HG03159 (cell line): ENCODE measurements at regions not wholly inside any gene's neighbourhood (a gene's known extent, or its start where the extent isn't known, plus 50 kb on each side); places are given as distances from the start of the nearest gene placed in this dataset.

Experiments
- ATAC-seq: cut with Tn5 transposase; IDR thresholded peaks from one replicate; pipeline ENCODE4 v1.9.1; 2021; ENCODE audit warnings: mild to moderate bottlenecking, moderate library complexity; ENCODE audit not compliant: unreplicated experiment

DNA sequence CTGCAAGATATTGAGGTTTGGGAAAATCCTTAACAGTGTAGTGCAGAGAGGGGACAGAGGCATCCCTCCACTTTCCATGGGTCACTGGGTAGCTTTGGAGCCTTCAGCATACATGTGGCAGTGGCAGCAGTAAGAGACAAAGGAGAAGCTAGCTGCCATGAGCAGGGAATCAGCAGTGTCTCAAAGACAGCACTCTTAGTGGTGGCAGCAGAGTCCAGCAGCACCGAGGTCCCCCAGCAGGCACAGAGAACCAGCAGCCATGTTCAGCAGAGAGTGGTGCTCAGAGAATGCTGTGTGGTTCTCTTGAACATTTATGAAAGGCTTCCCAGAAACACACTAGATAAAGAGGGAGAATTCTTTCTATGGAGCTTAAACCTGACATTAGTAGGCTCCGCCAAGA is 308.5 kb downstream of the CENPC start:
- ATAC-seq: no peak

DNA sequence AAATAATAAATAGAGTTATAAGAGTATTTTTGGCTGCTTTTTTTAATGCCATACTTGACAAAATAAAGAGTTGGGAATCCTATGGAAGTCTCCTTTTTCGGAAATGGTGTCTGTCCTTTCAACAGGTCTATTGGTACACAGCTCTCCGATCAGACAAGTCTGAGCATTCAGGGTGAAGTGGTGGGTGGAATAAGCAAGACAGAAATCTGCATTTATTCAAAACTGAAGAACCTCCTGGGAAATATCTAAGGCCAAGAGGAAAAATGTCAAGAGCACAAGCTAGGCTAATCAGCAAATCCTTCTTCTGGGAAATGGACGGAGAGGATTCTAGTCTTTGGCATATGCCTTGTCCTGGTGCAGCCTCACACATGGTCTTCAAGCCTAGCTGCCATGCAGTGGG is 309.0 kb downstream of the CENPC start:
- no peak for ATAC-seq

DNA sequence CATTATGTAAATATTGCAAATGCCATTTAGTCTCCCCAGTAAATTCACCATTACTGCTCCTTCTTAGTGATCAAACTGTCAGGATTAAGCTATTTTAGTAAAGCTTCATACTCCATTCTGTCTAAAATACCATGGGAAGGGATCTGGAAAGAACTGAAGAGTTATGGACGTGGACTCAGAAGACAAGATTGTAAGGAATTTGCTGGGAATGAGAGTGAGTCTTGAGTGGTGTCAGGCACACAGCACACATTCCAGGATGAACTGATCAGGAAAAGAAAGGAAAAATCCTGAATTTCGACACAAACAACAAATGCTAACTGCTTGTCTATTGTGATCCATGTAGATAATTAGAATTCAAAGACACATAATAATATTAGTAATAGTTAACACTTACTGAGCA is 311.0 kb downstream of the CENPC start:
- ATAC-seq: no peak

DNA sequence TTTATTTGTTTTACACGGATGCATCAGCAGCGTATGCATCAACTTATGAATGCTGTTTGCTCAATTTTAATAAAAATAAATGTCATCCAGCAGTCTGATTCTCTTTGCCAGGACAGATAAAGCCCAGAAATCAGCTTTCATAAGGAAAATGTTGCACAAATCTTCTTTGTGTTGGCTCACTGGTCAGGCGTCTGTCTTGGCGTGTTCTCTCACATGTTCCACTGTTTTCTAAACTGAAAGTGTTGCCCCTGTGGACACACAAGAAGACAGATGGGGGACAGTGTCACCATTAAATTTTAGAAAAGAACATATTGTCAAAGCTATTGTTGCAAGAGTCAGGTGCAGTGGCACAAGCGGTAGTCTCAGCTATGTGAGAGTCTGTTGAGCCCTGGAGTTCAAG is 316.2 kb downstream of the CENPC start:
- no peak for ATAC-seq

DNA sequence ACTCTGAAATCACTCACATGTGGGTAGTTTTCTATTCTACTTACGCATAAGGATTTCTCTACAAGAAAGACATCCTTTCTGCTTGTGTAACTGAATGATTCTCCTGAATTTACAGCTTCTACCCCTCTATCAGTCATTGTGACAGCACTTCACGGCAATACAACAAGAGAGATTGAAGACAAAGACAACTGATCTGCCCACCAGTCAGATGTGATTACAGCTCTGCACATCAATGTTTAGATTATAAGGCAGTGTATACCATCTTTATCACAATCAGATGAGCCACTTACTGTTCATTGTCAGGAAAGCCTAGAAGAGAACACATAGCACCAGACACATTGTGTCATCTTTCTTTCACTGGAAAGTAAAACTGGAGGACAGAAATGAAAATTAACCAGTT is 324.4 kb downstream of the CENPC start:
- ATAC-seq: no peak

DNA sequence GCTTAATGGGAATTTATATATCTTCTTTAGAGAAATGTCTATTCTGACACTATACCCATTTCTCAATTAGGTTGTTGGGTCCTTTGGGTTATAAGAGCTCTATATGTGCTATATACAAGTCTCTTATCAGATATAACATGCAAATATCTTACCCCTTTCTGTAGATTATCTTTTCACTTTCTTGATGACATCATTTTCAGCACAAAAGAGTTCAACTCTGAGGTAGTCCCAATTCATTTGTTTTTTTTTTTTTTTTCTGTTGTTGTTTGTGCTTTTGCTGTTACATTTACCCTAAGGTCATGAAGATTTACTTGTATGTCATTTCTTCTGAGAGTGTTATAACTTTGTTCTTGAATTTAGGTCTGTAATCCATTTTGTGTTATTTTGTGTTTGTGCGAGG is 326.4 kb downstream of the CENPC start:
- no peak for ATAC-seq

DNA sequence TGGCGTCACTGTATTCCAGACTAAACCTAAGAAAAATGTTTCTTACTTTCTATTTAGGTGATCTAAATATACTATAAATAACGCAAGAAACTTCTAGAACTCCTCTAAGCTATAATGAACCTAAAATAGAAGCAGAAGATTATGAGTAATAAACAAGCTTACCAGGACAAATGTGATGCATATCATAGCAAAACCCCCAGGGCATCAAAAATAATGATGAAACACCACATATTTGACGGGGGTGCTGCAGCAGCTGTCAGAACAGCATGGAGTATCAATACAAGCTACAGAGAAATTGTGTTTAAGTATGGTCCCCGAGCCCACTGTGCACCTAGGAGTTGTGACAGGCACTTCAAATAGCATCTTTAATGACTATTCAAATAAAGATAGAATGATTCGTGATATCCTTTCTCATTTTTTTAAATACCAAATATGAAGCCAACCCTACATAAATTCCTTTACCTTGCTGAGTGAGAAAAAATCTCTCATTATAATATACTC is 337.3 kb downstream of the CENPC start:
- ATAC-seq: no peak

DNA sequence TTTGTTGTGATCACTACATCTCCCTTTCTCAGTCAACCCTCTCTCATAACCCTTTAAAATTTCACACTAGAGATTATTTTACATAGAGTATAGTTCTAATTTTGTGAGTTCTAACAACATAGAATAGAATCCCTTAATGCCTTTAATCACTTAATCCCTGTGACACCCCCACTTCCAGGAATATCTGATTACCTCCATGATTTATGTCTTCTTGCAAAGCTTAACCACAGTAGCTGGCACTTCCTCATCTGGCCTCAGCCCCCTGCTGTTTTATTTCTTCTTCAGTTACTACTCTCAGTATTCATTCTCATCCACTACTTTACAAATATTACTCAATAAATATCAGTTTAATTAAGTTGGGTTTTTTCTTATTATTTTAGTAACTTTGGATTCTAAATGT is 340.9 kb downstream of the CENPC start:
- no peak for ATAC-seq

DNA sequence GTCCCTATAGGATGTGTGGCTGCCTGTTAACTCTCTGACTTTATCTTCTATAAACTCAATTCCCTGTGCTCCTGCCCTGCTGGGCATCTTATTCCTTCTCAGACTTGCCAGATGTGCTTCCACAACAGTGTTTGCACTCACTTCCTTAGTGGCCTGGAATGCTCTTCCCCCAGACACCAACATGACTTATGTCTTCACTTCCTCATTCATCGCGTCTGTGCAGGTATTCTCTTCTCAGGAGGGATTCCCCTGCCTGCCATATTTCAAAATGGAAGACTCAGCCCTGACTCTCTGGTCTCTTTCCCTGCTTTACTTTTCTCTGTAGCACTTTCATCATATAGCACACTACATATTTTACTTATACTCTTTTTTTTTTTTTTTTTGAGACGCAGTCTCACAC is 344.0 kb downstream of the CENPC start:
- ATAC-seq: no peak

DNA sequence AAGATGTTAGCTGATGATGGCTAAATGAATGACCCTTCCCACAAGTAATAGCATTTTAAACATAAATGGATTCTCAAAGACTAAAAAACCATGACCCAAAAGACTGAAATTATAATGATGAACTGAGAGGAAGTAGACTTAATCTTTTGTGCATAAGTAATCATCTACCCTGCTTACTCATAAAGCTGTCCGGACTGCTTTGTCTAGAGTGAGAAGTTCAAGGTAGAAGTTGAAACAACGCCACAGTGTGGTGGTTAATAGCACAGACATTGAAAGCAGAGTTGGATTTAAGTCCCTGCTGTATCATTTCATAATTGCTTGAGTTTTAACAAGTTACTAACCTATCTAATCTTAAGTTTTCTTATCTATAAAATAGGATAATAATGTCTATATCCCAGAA is 346.6 kb downstream of the CENPC start:
- ATAC-seq: no peak

DNA sequence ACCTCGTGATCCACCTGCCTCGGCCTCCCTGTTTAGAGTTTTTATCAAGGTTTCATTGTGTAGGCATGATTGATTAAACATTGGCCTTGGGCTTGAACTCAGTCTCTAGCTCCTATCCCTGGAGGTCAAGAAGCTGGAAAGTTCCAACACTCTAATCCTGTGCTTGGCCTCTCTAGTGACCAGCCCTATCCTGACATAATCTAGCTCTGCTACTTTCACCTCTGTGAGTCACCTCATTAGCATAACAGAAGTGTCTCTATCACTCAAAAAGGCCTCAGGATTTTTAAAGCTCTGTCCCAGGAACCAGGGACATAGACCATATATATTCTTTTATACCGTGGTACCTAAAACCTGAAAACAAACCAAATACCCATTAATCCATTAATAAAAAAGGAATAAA is 377.5 kb downstream of the CENPC start:
- ATAC-seq: no peak

DNA sequence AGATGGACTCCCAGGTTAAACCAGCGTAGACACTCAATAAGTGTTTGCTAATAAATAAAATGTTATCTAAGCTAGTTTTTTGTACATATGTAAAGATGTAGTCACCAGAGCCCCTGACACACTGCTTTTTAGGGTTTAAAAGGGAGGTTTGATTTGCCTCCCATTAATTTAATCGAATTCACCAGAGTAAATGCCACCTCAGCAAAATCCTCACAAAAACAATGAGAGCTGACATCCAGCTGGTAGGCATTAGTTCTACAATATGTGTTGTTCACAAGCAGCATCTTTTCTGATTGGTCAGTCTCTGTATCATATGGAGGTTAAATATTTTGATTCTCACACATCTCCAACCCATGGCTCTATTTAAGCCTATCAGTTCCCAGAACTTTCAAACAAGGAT is 382.6 kb downstream of the CENPC start:
- ATAC-seq: no peak

DNA sequence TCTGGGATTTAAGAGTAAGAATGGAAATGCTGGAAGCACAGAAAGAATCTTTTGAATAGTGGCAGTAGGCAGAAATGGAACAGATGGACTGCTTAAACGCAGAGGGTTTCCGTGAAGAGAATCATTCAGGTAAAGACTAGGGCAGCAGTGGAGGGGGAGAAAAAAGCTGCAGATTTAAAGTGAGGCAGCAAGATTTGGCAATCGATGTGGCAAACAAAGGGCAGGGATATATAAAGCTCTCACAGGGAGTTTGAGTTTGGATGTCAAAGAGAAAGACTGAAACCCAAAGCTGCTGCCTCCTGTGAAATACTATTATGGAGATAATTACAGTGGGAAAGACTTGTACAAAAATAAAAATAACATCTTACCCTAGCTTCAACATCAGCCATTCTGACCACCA is 384.0 kb downstream of the CENPC start:
- ATAC-seq: no peak

DNA sequence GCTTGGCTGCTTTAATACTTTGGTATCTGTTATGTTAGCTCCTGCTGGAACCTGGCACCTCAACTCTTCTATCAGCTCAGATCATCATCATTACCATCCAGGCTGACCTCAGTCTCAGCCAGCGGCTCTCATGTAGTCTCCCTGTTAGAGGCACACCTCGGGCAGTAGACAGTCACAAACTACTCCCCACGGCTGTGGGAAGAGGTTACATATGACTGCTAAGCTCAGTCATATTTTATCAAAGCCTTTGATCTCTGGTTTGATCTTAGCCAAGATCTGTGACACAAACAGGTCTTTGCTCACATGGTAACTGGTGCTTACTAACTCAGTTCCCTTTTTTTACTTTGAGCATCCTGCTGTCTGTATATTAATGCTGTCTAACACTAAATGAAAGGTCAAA is 384.9 kb downstream of the CENPC start:
- ATAC-seq: no peak

DNA sequence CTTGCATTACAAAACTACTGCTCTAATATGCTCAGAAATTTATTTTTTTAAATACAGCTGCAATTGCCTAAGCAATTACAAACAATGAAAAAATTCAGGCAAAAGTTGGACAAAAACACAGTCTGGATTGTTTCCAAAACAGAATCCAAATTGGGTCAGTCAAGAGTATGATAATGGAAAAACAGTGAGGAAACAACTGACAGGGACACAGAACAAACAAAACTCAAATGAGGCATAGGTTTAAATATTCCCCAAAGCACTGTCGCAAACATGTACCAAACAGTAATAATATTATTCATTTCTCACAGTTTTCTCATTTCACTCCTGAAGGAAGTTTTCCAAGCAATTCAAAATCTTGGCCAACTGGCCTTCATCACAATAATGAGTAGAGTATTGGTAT is 386.6 kb downstream of the CENPC start:
- ATAC-seq: no peak

DNA sequence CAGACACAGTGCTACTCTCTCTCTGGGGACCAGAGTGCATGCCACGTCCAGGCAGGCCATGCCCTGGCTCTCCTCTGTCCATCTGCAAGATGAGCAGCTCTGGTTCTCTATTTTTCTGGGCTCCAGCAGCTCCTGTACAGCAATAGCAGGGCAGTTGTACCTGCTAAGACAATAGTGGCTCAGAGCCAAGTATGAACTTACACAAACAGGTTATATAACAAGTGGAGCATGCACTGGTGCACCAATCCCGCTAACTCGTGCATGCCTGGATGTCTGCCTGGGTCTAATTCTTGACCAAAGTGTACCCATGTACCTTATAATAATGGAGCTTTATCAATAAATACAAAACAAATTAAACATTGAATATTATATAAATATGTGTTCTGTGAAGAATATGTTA is 392.3 kb downstream of the CENPC start:
- no peak for ATAC-seq

DNA sequence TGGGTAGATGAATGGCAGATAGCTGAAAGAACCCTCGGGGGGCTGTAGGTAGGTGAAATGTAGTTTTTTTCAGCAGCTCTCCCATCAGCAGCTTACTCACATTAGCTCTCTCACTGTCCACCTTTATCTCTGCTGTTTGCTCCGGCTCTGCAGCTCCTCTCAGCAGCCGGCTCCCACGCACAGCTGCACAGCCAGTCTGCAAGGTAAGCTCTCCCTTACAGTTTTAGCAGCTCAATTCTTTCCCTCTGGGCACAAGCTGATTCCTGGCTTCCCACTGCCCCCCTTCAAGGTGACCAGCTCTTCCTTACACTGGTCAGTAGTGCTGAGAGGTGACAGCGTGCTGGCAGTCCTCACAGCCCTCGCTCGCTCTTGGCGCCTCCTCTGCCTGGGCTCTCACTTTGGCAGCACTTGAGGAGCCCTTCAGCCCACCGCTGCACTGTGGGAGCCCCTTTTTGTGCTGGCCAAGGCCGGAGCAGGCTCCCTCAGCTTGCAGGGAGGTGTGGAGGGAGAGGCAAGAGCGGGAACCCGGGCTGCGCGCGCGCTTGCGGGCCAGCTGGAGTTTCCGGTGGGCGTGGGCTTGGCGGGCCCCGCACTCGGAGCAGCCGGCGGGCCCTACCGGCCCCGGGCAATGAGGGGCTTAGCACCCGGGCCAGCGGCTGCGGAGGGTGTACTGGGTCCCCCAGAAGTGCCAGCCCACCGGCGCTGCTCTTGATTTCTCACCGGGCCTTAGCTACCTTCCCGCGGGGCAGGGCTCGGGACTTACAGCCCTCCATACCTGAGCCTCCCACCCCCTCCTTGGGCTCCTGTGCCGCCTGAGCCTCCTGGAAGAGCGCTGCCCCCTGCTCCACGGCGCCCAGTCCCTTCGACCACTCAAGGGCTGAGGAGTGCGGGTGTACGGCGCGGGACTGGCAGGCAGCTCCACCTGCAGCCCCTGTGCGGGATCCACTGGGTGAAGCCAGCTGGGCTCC is 393.6 kb downstream of the CENPC start:
- ATAC-seq: no peak

DNA sequence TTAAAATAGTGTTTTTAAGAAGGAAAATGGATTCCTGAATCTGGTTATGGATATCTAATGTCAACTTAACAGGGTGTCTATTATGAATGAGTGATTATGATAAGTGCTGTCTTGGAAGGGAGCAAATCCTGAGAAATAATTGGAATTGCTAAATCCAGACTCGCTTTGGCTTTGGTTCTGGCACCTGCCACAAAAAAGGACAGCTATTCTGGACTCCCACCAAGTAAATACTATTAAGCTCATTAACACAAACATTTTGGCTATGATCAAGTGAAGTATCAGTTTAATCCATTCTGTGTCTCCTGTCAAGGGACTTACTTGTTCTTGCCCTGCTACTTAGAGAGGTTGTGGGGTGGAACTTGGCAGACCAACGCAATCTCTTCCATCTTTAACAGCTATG is 403.7 kb downstream of the CENPC start:
- no peak for ATAC-seq

DNA sequence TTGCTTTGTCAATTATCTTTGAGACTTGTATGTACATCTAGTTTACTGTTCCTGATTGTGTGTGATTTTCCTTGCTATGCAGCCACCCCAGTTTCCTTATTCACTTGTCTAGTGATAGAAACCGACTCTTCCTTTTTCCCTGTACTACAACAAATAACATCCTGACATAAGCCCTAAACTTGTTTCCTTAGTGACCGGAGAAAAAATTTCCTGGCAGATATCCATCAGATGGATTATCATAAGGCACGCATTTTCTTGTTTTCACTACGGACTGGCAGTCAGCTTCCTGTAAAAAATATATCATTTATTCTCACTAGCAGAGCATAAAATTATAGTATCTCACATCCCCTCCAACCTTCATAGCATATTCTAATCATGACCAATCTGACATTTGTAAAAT is 410.7 kb downstream of the CENPC start:
- ATAC-seq: no peak

DNA sequence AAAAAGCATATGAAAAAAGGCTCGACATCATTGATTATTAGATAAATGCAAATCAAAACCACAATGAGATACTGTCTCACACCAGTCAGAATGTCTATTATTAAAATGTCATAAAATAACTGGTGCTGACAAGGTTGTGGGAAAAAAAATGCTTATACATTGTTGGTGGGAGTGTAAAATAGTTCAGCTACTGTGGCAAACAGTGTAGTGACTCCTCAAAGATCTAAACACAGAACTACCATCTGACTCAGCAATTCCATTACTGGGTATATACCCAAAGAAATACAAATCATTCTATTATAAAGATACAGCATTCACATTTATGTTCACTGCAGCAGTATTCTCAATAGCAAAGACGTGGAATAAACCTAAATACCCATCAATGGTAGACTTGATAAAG is 412.1 kb downstream of the CENPC start:
- no peak for ATAC-seq

DNA sequence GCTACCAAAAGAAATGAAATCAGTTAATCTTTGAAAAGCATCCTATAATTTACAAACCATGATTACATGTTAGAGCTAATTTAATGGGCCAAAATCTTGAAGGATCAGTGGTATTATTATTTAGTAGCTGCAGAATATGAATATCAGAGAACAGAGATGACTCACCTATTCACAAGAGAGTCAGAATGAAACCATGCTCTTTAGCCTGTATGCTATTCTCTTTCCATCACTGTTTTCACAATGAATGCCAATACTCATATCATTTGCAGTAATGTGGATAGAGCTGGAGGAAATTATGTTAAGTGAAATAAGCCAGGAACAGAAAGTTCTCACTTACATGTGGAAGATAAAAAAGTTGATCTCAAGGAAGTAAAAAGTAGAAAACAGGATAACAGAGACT is 414.1 kb downstream of the CENPC start:
- peak; percentile 94 for ATAC-seq

DNA sequence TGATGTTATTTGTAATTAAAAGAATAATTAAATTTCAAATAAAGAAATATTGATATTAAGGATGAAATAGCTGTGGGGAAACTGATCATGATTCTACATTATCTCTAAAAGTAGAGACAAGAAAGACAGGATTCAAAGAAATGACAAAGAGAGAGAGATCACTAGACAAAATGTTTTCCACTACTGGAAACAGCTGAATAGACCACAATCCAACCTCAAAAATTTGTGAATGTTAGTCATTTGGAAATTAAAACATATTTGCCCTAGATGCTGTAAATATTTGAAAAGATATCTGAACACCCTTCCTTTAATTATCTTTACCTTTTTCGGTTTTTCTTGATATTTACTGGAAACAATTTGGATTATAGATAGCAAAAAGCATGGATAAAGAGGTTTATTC is 414.9 kb downstream of the CENPC start:
- no peak for ATAC-seq

DNA sequence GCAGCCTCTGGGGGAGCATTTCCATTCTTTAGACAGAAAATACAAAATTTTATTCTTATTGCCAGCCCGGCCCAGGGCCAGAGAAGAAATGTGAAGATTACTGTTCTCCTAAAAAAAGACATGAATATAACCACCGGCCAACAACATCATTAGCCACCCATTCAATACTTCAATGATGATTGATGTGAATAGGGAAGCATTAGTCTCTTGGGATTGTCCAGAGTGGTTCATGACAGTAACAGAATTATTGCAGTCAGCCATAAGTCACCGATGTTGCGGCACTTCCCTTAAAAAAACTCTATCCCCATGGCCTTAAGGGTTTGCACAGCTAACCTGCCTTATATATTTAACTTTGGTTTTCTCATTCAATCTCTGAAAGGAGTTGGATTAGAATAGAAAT is 418.7 kb downstream of the CENPC start:
- ATAC-seq: no peak
